ENCODE measurements at regions not wholly inside any gene's neighbourhood (a gene's known extent, or its start where the extent isn't known, plus 50 kb on each side); places are given as distances from the start of the nearest gene placed in this dataset.

DNA sequence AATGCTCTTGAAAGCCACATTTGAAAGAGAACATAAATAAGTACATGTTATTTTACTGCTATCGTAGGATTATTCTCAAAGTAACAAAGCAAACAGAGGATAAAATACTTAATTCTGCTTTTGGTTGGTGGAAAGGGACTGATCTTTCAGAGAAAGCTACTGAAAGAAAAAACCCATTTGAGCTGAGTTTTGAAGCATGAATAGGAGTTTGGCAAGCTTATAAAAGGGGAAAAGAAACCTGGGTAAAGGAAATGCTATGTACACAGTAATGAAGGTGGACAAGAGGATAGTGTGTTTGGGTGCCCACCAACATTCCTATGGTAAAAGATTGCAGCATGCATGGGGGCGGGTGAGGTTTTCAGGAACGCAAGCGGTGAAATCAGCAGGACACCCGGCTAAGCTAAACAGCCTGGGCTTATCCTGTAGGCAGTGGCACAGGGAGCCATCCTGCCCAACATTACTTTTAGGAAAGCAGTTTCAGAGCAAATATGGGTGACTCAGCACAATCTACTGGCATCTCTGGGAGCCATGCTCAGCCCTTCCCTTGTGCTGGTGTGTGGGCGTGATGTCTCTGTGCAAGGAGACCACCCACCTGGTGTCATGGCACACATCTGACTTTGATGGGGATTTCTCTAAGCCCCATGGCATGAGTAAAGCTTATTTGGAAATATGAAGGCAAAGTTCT lies 673.9 kb upstream of the KLF4 start:
- TF ChIP-seq EZH2 (IDR thresholded peaks at IDR 0.05; ENCODE audit: borderline replicate concordance, low read length), result no peak
- TF ChIP-seq, protein P1, sequence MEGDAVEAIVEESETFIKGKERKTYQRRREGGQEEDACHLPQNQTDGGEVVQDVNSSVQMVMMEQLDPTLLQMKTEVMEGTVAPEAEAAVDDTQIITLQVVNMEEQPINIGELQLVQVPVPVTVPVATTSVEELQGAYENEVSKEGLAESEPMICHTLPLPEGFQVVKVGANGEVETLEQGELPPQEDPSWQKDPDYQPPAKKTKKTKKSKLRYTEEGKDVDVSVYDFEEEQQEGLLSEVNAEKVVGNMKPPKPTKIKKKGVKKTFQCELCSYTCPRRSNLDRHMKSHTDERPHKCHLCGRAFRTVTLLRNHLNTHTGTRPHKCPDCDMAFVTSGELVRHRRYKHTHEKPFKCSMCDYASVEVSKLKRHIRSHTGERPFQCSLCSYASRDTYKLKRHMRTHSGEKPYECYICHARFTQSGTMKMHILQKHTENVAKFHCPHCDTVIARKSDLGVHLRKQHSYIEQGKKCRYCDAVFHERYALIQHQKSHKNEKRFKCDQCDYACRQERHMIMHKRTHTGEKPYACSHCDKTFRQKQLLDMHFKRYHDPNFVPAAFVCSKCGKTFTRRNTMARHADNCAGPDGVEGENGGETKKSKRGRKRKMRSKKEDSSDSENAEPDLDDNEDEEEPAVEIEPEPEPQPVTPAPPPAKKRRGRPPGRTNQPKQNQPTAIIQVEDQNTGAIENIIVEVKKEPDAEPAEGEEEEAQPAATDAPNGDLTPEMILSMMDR (conservative IDR thresholded peaks at IDR 0.05 in 1 of 2, IDR thresholded peaks at IDR 0.05 in 1 of 2; ENCODE audit: extremely low read depth in 1 of 2, insufficient read depth in 1 of 2, low read depth in 1 of 2, low read length in 2 of 2), result no peak
